Breast epithelium (tissue), 3 donors: ENCODE measurements at regions not wholly inside any gene's neighbourhood (a gene's known extent, or its start where the extent isn't known, plus 50 kb on each side); places are given as distances from the start of the nearest gene placed in this dataset.

Experiments used
- POLR2A ChIP-seq: fragments of 450-650 bp; IDR thresholded peaks from one replicate; pipeline ENCODE4 v1.6.1; 2016; ENCODE audit warnings: antibody characterized with exemption, mild to moderate bottlenecking, moderate library complexity
- POLR2AphosphoS5 ChIP-seq, 3 donors: sonication (generic); formaldehyde crosslinking; IDR thresholded peaks; one replicate each; pipeline ENCODE4 v1.6.1; 2017; ENCODE audit warnings: antibody characterized with exemption in 3 of 3
- TF ChIP-seq, protein P1 (sequence below), 3 donors: fragments of 450-650 bp; IDR thresholded peaks; one replicate each; pipeline ENCODE4 v1.5.1; 2016 to 2017; ENCODE audit warnings: antibody characterized with exemption in 3 of 3, mild to moderate bottlenecking in 3 of 3, moderate library complexity in 3 of 3

DNA sequence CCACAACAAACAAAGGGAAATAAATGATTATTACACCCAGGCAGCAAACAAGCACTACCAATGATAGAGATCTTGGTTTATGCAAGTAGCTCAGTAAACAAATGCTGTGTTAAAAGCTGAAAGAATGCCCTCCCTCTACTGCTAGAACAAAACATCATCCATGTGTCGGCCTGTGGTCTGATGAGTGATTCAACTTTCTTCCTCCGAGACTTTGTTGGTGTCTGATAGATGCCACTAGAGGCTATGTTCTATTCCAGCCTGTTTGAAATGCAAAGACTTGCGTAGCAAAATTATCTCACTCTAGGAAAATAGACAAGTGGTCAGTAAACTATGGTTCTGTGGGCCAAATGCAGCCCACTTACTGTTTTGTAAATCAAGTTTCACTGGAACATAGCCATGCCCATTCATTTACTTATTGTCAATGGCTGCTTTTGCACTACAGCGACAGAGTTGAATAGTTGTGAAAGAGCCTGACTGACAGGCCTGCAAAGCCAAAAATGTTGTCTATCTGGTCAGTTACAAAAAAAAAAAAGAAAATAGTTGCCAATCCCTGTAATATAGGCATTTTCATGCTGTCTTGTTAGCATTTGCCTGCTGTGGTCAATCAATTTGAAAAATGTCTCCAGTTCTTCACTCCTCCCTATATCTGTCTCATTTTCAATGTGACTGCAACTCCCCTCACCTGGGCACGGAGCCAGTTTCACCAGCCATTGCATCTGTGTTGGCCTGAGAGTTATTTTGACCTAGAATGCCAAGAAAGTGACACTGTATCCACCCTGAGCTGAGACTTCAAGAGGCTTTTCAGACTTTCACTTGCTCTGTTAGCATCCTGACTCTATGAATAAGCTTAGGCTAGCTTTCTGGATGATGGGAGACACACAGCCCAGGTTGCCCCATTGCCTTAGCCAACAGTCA lies 544.6 kb upstream of the BTBD3 start:
- TF ChIP-seq, protein P1, sequence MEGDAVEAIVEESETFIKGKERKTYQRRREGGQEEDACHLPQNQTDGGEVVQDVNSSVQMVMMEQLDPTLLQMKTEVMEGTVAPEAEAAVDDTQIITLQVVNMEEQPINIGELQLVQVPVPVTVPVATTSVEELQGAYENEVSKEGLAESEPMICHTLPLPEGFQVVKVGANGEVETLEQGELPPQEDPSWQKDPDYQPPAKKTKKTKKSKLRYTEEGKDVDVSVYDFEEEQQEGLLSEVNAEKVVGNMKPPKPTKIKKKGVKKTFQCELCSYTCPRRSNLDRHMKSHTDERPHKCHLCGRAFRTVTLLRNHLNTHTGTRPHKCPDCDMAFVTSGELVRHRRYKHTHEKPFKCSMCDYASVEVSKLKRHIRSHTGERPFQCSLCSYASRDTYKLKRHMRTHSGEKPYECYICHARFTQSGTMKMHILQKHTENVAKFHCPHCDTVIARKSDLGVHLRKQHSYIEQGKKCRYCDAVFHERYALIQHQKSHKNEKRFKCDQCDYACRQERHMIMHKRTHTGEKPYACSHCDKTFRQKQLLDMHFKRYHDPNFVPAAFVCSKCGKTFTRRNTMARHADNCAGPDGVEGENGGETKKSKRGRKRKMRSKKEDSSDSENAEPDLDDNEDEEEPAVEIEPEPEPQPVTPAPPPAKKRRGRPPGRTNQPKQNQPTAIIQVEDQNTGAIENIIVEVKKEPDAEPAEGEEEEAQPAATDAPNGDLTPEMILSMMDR (IDR thresholded peaks at IDR 0.05), result no peak
- TF ChIP-seq POLR2A, result no peak
- TF ChIP-seq POLR2AphosphoS5 (IDR thresholded peaks at IDR 0.05), result no peak
